ENCODE measurements at regions not wholly inside any gene's neighbourhood (a gene's known extent, or its start where the extent isn't known, plus 50 kb on each side); places are given as distances from the start of the nearest gene placed in this dataset.

DNA sequence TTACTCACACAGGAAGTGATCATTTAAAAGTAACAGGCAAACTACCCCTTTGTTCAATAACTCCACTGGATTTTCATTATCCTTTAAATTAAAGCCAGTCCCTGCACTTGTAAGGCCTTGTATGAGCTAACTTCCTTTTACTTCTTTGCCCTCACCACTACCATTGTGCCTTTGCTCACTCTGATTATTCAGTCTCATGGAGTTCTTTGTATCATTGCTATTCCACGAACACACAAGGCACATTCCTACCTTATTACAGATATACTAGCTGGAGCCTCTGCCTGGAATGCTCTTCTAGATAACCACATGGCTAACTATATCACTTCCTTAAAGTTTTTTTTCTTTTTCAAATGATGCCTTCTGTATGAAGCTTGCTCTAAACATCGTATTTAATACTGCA, 748.6 kb upstream of the HS3ST5 start:
- DNase-seq (ENCODE audit: low read depth, low spot score) (no peak), FAIRE-seq (no peak)
- H3K36me3 ChIP-seq (ENCODE audit: control insufficient read depth in 2 of 2, extremely low read depth in 1 of 2, insufficient read depth in 2 of 2, low read length in 2 of 2): no peaks in the 10 kb centered on the region
- CTCF ChIA-PET: no interaction called here
- H3K4me2 ChIP-seq (ENCODE audit: insufficient read depth, low read length): no peak overlapping the region
- no peak overlapping the region for H3K9ac ChIP-seq (replicated peaks; ENCODE audit: extremely low read depth, insufficient read depth, low read length)
- no peaks in the 10 kb centered on the region for H4K20me1 ChIP-seq (replicated peaks; ENCODE audit: control insufficient read depth, extremely low read depth, insufficient read depth, low read length)
- no peaks in the 10 kb centered on the region for H3K27me3 ChIP-seq (ENCODE audit: control insufficient read depth in 2 of 2, insufficient read depth in 2 of 2, low read length in 2 of 2)
- TF ChIP-seq JUN (IDR thresholded peaks at IDR 0.05; ENCODE audit: borderline replicate concordance, insufficient read depth, insufficient read length, low read depth) (no peak), POLR2A (IDR thresholded peaks at IDR 0.05; ENCODE audit: low read depth, low read length) (no peak), GATA2 (IDR thresholded peaks at IDR 0.05; ENCODE audit: insufficient read depth, insufficient read length, low read depth, low read length) (no peak), MYC (IDR thresholded peaks at IDR 0.05; ENCODE audit: low read depth, low read length) (no peak), POLR2AphosphoS5 (IDR thresholded peaks at IDR 0.05; ENCODE audit: insufficient read depth, low read depth, low read length) (no peak), FOS (IDR thresholded peaks at IDR 0.05; ENCODE audit: borderline replicate concordance, insufficient read depth, low read length) (no peak), EZH2 (IDR thresholded peaks at IDR 0.05; ENCODE audit: borderline replicate concordance, low read depth, low read length, severe bottlenecking) (no peak)
- TF ChIP-seq, protein P1, sequence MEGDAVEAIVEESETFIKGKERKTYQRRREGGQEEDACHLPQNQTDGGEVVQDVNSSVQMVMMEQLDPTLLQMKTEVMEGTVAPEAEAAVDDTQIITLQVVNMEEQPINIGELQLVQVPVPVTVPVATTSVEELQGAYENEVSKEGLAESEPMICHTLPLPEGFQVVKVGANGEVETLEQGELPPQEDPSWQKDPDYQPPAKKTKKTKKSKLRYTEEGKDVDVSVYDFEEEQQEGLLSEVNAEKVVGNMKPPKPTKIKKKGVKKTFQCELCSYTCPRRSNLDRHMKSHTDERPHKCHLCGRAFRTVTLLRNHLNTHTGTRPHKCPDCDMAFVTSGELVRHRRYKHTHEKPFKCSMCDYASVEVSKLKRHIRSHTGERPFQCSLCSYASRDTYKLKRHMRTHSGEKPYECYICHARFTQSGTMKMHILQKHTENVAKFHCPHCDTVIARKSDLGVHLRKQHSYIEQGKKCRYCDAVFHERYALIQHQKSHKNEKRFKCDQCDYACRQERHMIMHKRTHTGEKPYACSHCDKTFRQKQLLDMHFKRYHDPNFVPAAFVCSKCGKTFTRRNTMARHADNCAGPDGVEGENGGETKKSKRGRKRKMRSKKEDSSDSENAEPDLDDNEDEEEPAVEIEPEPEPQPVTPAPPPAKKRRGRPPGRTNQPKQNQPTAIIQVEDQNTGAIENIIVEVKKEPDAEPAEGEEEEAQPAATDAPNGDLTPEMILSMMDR (IDR thresholded peaks at IDR 0.05; ENCODE audit: extremely low read depth in 1 of 2, insufficient read depth in 1 of 2, low read depth in 1 of 2, low read length in 2 of 2): no peak
- TF ChIP-seq, protein P2, sequence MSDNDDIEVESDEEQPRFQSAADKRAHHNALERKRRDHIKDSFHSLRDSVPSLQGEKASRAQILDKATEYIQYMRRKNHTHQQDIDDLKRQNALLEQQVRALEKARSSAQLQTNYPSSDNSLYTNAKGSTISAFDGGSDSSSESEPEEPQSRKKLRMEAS (IDR thresholded peaks at IDR 0.05; ENCODE audit: insufficient read depth, insufficient read length): no peak
- intact Hi-C loops (cut with micrococcal nuclease) (no loop called here), dilution Hi-C loops (cut with MboI; ENCODE audit: extremely low pct_ligation_motif_present, low sequenced_read_pairs) (no loop called here)
- no peak overlapping the region for H3K27ac ChIP-seq (ENCODE audit: insufficient read depth, low read depth, low read length)
- H3K9me3 ChIP-seq (replicated peaks; ENCODE audit: control insufficient read depth, insufficient read depth, low read length): peaks cover 1% of the 10 kb centered on the region
- no peaks in the 10 kb centered on the region for H3K79me2 ChIP-seq (ENCODE audit: control insufficient read depth, insufficient read depth, low read length)
- H3K4me1 ChIP-seq (ENCODE audit: control insufficient read depth, extremely low read depth, insufficient read depth, low read length): no peaks in the 10 kb centered on the region
- BruUV-seq (replicated peaks): no TSS peak
- no peaks in the 10 kb centered on the region for H3K9me1 ChIP-seq (replicated peaks; ENCODE audit: control insufficient read depth, extremely low read depth, insufficient read depth, low read length)
- no peak overlapping the region for H2AFZ ChIP-seq (ENCODE audit: low read depth, low read length)
- no peak overlapping the region for H3K4me3 ChIP-seq (replicated peaks in 1 of 3; ENCODE audit: insufficient read depth in 1 of 3, low read depth in 1 of 3, low read length in 3 of 3)
- POLR2A ChIA-PET: no interaction called here
